H1 (cell line): ENCODE measurements at regions not wholly inside any gene's neighbourhood (a gene's known extent, or its start where the extent isn't known, plus 50 kb on each side); places are given as distances from the start of the nearest gene placed in this dataset.

Source experiments
- ZNF274 ChIP-seq: IDR thresholded peaks from 2 replicates; pipeline ENCODE4 v1.7.0; 2012; ENCODE audit warnings: low read length, borderline replicate concordance; ENCODE audit errors: extremely low read depth

- no peak for TF ChIP-seq ZNF274
Observed at GRCh38 chr2:5372141-5372540, 320.0 kb upstream of the SOX11 start (continued).
